Nephron progenitor cell (in vitro differentiated cells): ENCODE measurements at regions not wholly inside any gene's neighbourhood (a gene's known extent, or its start where the extent isn't known, plus 50 kb on each side); places are given as distances from the start of the nearest gene placed in this dataset.

Experiments used
- DNase-seq: peaks from one replicate; pipeline ENCODE4 v3.0.0; 2021
- H3K27ac Mint-ChIP-seq: 2 replicates; pipeline ENCODE4 v1.8.0; 2021; ENCODE audit warnings: mild to moderate bottlenecking, moderate library complexity, mixed read lengths
- H3K27me3 Mint-ChIP-seq: 2 replicates; pipeline ENCODE4 v1.8.0; 2021; ENCODE audit warnings: mild to moderate bottlenecking, low read depth, mixed read lengths; ENCODE audit not compliant: poor library complexity
- H3K36me3 Mint-ChIP-seq: 2 replicates; pipeline ENCODE4 v1.8.0; 2021; ENCODE audit warnings: low read depth, mixed read lengths
- H3K4me1 Mint-ChIP-seq: 2 replicates; pipeline ENCODE4 v1.8.0; 2021; ENCODE audit warnings: mixed read lengths
- H3K4me3 Mint-ChIP-seq: 2 replicates; pipeline ENCODE4 v1.8.0; 2021; ENCODE audit warnings: mild to moderate bottlenecking, moderate library complexity, mixed read lengths
- H3K9me3 Mint-ChIP-seq: 2 replicates; pipeline ENCODE4 v1.8.0; 2021; ENCODE audit warnings: mild to moderate bottlenecking, moderate library complexity, mixed read lengths
- CTCF ChIP-seq: fragments of 200-600 bp; sonication (generic); IDR thresholded peaks from 2 replicates; pipeline ENCODE4 v1.5.0; 2021; ENCODE audit warnings: antibody characterized with exemption

GRCh38 chr6:105981002-105981887 is 104.9 kb upstream of the PRDM1 start:
- H3K4me1 Mint-ChIP-seq = peaks cover 8% of the 10 kb centered on the region
- peak; percentile 21 for DNase-seq
- H3K27ac Mint-ChIP-seq = no peak overlapping the region
- H3K9me3 Mint-ChIP-seq = peaks cover 24% of the 10 kb centered on the region
- peaks cover 37% of the 10 kb centered on the region for H3K27me3 Mint-ChIP-seq
- H3K4me3 Mint-ChIP-seq = peak overlapping the region; percentile 70
- TF ChIP-seq CTCF = no peak
- peaks cover 14% of the 10 kb centered on the region for H3K36me3 Mint-ChIP-seq

GRCh38 chr6:105978974-105979373 is 107.2 kb upstream of the PRDM1 start:
- H3K9me3 Mint-ChIP-seq = peaks cover 24% of the 10 kb centered on the region
- peaks cover 31% of the 10 kb centered on the region for H3K27me3 Mint-ChIP-seq
- TF ChIP-seq CTCF = no peak
- peaks cover 14% of the 10 kb centered on the region for H3K36me3 Mint-ChIP-seq
- no peak for DNase-seq
- no peak overlapping the region for H3K27ac Mint-ChIP-seq
- no peaks in the 10 kb centered on the region for H3K4me1 Mint-ChIP-seq
- H3K4me3 Mint-ChIP-seq = no peak overlapping the region

- H3K27ac Mint-ChIP-seq = no peak overlapping the region
- H3K4me3 Mint-ChIP-seq = no peak overlapping the region
- H3K27me3 Mint-ChIP-seq = peaks cover 29% of the 10 kb centered on the region
- no peaks in the 10 kb centered on the region for H3K4me1 Mint-ChIP-seq
- DNase-seq = no peak
- H3K9me3 Mint-ChIP-seq = peaks cover 32% of the 10 kb centered on the region
- H3K36me3 Mint-ChIP-seq = peaks cover 22% of the 10 kb centered on the region
- no peak for TF ChIP-seq CTCF
Observed at GRCh38 chr6:105977934-105978504, 108.1 kb upstream of the PRDM1 start.

- Mint-ChIP-seq H3K27me3 (peaks cover 6% of the 10 kb centered on the region), H3K4me3 (no peak overlapping the region), H3K36me3 (peaks cover 30% of the 10 kb centered on the region), H3K9me3 (peaks cover 42% of the 10 kb centered on the region), H3K27ac (no peak overlapping the region), H3K4me1 (no peaks in the 10 kb centered on the region)
- DNase-seq = no peak
- no peak for TF ChIP-seq CTCF
Observed at GRCh38 chr6:105974986-105975385, 111.2 kb upstream of the PRDM1 start.

GRCh38 chr6:105972440-105972839 is 113.7 kb upstream of the PRDM1 start:
- TF ChIP-seq CTCF = no peak
- H3K27ac Mint-ChIP-seq = no peak overlapping the region
- peaks cover 47% of the 10 kb centered on the region for H3K9me3 Mint-ChIP-seq
- no peak for DNase-seq
- peaks cover 30% of the 10 kb centered on the region for H3K36me3 Mint-ChIP-seq
- H3K27me3 Mint-ChIP-seq = no peaks in the 10 kb centered on the region
- H3K4me3 Mint-ChIP-seq = no peak overlapping the region
- no peaks in the 10 kb centered on the region for H3K4me1 Mint-ChIP-seq
